Stomach (tissue), 4 donors: ENCODE measurements at regions not wholly inside any gene's neighbourhood (a gene's known extent, or its start where the extent isn't known, plus 50 kb on each side); places are given as distances from the start of the nearest gene placed in this dataset.

Experiments
- POLR2A ChIP-seq, 4 donors: fragments of 450-650 bp; IDR thresholded peaks; one replicate each; pipeline ENCODE4 v1.6.1; 2016; ENCODE audit warnings: antibody characterized with exemption in 4 of 4, control low read depth in 2 of 4, mild to moderate bottlenecking in 1 of 4, moderate library complexity in 1 of 4
- TF ChIP-seq, protein P1 (sequence below), 7 experiments: fragments of 450-650 bp in 4 of 7; fragments of 200-600 bp in 3 of 7; sonication (generic) in 3 of 7; IDR thresholded peaks; one replicate each; pipeline ENCODE4 v1.5.1; 2016 to 2019; ENCODE audit warnings: antibody characterized with exemption in 7 of 7, control low read depth in 2 of 7, mild to moderate bottlenecking in 1 of 7

DNA sequence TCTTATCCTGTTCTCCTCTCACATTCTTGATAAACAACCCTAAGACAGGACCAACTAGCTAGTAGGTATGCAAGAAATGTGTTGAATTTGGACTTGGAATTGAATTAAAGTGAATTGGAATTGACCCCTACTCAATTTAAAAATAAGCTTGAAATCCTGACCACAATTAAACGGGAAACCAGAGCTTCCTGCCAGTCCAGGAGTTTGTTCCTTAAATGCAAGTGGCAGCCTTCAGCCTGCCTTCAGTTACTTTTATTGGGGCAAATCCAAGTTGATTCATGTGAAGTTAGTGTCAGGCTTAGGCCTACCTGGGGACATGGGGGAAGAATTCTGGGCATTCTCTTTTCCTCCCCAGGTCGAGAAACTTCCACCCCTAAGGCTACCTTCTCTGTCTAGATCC is 457.6 kb downstream of the BCL11A start:
- TF ChIP-seq, protein P1, sequence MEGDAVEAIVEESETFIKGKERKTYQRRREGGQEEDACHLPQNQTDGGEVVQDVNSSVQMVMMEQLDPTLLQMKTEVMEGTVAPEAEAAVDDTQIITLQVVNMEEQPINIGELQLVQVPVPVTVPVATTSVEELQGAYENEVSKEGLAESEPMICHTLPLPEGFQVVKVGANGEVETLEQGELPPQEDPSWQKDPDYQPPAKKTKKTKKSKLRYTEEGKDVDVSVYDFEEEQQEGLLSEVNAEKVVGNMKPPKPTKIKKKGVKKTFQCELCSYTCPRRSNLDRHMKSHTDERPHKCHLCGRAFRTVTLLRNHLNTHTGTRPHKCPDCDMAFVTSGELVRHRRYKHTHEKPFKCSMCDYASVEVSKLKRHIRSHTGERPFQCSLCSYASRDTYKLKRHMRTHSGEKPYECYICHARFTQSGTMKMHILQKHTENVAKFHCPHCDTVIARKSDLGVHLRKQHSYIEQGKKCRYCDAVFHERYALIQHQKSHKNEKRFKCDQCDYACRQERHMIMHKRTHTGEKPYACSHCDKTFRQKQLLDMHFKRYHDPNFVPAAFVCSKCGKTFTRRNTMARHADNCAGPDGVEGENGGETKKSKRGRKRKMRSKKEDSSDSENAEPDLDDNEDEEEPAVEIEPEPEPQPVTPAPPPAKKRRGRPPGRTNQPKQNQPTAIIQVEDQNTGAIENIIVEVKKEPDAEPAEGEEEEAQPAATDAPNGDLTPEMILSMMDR (IDR thresholded peaks at IDR 0.05): no peak
- no peak for TF ChIP-seq POLR2A (IDR thresholded peaks at IDR 0.05)
